SW 1271 (cell line): ENCODE measurements at regions not wholly inside any gene's neighbourhood (a gene's known extent, or its start where the extent isn't known, plus 50 kb on each side); places are given as distances from the start of the nearest gene placed in this dataset.
"Not testable (repeated sequence)": the region's sequence is repeated elsewhere in the genome, so short reads cannot be mapped to it uniquely, and the experiment has no call there.

Experiments used
- DNase-seq, 2 experiments: peaks; one replicate each; lab custom pipeline; 2025; lab: John Stamatoyannopoulos, UW

DNA sequence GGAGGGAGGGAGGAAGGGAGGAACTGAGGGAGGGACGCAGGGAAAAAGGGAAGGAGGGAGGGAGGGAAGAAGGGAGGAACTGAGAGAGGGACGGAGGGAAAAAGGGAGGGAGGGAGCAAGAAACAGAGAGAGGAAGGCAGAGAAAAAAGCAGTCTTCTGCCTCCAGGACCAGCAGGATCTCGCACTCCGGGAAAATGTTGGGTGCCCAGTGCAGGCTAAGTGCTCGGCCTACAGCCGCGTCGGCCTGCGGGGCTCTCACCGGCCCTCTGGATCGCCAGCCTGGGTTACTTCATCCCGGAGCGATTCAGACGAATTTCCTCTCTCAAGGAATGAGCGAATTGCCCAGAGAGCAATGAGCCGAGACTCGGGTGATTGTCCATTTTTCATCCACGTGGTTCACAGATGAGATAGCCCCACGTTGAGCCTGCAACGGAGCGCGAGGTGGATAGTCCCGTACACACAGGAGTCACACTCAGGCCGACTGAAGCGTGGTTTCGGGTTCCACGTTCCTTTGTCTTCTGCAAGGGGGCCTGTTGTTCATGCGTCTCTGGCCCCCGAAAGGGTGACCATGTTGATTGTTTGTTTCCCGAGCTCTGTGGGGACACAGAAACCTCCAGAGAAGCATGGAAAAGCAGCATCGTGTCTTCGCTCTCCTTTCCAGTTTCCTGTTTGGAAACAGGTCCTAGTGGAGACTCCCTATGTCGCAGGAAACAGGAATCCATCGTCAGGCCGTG lies 1937.1 kb upstream of the DEFB115 start:
- not testable (repeated sequence) for DNase-seq

DNA sequence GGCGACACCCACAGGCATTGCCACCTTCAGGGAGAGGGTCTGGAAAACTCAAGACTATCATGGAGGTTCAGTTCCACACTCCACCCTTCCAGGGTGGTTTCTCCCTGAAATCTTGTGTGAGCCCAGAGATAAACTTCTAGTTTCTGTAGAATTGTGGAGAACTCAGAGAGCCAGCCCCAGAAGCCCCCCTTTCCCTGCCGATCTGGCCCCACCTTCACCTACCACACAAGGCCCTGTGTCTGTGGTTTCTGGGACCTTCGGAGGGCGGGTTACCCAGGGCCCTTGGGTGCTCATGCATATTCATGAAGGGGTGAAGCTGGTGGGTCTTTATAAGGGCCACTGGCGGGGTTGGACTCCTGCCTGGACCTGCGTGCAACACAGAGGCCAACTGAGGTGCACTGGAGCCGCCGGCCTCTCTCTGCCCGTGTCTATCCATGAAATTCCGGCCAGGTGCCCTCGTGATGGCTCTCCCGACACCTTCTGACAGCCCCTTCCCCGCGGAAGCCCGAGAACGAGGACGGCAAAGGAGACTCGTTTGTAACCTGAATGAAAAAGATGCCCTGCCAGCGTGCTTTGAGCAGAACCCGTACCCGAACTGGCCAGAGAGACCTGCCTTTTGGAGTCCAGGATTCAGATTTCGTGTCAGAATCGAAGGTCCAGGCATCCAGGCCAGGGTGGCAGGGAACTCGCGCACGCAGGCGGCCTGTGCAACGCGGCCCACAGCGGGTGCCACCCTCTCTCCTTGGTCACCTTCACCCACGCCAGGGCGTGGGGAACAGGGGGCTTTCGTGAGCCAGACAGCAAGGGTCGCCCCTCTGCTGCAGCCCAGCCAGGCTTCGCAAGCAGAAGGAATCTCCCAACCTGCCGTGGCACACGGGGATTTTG lies 1933.6 kb upstream of the DEFB115 start:
- not testable (repeated sequence) for DNase-seq

DNA sequence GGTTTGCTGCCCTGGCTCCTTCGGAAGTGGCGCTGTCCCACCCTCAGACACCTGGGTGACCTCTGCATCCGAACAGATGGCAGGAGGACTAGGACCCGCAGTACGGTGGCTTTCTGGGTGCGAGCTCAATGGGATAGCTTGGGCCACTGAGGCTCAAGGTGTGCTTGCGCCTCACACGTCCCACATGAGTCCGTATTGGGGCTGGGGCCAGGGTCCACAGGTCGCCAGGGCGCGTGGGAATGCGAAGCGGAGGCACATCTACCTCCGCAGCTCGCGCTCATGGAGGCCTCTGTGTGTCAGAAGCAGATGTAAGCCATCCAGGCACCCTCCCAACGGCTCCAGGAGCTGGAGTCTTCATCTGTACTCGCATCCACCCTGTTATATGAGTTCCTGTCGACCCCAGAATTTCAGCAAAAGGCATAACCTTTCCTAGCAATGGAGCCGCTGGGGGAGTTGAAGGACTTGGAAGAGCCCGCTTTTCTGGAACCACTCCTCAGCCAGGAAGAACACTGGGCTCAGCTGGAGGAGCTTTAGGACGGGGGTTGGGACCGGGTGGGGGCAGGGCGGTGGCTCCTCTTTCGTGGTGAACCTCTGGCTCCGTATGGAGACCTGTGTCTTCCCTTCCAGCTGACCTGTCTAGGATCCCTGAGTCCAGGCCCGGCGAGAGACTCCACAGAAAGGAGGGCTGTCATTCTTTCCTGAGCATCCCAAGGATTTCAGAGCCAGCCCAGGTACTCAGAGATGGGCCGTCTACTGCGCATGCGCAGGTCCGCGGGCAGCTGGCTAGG lies 1932.8 kb upstream of the DEFB115 start:
- not testable (repeated sequence) for DNase-seq

DNA sequence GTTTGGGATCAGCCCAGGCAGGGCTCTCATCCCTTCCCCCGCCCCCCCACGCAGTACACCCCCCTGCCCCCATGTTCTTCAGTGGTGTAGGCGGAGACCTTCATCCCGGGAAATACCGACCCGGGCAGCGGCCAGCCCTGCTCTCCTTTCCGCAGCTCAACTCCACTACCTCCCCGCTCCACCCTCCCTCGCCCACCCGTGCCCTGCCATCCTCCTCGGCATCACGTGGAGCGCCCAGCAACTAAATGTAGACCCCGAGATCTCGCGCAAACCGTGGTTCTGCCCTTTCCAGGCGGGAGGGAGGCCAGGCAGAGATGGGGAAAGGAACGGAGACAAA lies 1932.2 kb upstream of the DEFB115 start:
- DNase-seq = no peak

DNA sequence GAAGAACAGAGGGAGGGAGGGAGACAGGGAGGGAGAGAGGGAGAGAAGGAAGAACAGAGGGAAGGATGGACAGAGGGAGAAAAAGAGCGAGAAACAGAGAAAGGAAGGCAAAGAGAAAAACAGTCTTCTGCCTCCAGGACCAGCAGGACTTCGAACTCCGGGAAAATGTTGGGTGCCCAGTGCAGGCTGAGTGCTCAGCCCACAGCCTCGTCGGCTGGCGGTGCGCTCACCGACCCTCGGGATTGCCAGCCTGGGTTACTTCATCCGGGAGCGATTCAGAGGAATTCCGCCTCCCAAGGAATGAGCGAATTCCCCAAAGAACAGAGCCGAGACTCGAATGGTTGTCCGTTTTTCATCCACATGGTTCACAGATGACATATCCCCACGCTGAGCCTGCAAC lies 1931.7 kb upstream of the DEFB115 start:
- not testable (repeated sequence) for DNase-seq

DNA sequence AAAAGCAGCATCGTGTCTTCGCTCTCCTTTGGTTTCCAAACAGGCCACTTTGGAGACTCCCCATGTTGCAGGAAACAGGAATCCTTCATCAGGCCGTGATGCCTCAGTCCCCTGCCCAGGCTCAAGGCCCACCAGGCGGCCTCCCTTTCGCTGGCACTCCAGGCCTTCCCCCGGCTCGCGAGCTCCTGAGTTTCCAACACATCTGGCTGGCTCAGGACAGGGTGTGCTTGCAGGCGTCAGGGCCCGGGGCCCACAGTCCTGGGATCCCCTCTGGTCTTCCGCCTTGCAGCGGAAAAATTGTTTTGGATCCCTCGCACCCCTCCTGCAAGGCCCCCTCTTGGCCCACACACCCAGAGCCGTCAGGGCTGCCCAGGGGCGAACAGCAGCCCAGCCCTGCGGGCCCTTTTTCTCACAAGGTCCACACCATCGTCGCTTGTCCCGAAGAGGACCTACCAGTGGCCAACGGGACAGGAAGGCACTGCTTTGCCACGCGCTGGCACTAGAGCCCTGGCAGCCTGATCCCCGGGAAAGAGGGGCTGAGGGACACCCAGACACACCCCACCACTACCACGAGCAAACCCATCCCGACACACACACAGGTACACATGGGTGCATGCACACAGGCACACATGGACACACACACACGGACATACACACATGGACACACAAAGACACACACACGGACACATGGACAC lies 1930.9 kb upstream of the DEFB115 start:
- no peak for DNase-seq

DNA sequence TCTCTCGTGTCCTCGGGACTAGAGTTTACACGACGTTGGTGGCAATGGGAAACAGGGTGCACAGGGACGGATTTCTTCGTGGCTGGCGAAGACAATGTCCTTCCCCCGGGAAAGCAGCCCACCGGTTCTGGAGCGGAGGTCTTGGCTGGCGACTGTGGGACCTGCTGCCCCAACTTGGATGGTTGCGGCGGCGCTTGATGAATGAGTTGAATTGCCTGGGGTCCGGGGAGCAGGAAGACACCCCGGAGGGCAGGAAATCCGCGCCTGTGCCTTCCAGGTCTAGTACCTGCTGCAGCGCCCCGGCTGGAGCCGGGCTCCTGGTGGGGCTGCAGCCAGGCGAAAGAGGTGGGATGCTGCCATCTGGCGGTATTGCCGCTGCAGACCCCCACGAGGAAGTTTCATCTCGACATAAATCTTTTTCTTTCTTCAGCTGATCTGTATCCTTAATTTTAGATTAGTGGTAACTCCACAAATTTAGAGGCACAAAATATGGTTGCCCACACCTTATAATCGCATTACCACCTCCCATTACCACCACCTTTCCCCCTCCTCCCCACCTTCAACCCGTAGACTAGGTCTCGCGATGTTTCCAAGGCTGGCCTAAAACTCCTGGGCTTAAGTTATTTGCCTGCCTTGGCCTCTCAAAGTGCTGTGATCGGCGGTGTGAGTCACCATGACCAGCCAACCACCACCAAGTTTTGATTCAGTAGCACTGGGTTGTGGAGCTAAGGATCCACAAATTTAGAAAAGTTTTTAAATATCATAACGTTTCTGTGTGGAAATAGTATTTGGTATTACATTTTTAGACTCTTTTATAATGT lies 1929.7 kb upstream of the DEFB115 start:
- not testable (repeated sequence) for DNase-seq

DNA sequence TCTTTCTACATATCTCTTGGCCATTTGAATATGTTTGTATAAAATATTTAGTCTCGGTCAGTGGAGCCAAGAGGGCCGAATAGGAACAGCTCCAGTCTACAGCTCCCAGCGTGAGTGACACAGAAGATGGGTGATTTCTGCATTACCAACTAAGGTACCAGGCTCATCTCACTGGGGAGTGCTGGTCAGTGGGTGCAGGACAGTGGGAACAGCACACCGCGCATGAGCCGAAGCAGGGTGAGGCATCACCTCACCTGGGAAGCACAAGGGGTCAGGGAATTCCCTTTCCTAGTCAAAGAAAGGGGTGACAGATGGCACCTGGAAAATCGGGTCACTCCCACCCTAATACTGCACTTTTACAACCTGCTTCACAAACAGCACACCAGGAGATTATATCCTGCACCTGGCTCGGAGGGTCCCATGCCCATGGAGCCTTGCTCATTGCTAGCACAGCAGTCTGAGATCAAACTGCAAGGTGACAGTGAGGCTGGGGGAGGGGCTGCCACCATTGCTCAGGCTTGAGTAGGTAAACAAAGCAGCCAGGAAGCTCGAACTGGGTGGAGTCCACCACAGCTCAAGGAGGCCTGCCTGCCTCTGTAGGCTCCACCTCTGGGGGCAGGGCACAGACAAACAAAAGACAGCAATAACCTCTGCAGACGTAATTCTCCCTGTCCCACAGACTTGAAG lies 1926.9 kb upstream of the DEFB115 start:
- DNase-seq = not testable (repeated sequence)

DNA sequence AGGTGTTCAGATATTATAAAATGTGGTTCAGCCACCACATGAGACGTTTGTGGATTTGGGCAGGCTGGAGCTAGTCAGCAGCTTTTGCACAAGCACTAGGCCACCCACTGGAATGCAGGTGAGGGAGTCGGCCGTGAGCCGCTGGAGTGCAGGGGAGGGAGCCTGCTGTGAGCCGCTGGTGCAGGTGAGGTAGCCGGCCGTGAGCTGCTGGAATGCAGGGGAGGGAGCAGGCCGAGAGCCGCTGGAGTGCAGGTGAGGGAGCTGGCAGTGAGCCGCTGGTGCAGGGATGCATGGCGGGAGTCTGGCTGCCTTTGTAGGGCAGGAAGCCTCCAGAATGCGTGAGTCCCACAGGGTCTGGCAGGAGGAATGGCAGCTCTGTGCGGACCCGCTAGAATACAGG lies 1907.6 kb upstream of the DEFB115 start:
- no peak for DNase-seq

DNA sequence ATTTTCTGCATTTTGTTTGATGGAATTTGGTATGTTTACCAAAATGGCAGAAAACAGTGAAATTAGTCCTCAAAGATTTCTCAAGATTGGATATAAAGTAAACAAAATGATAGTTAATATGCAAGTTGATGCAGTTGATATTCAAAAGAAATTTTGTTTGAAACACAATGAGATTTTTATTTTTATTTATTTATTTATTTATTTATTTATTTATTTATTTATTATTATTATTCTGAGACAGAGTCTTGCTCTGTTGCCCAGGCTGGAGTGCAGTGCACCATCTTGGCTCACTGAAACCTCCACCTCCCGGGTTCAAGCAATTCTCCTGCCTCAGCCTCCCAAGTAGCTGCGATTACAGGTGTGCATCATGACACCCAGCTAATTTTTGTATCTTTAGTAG lies 1881.5 kb upstream of the DEFB115 start:
- not testable (repeated sequence) for DNase-seq

DNA sequence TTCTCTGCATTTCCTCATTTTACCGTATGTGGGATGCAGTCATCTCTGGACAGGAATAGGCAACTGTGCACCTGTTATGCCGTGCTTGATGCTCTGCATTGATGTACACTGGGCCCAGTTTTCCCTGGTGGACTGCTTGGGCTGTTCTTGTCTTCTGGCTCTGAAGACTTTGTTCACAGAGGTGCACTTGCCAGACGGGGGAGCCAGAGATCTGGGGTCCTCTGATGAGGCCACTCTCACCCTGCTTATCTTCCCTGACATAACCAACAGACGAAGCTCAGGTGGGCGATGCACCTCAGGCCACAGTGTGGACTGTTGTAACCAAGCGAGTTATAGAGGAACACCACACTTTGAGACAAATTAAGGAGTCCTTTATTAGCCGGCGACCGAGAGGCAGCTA lies 1864.6 kb upstream of the DEFB115 start:
- DNase-seq = not testable (repeated sequence)

DNA sequence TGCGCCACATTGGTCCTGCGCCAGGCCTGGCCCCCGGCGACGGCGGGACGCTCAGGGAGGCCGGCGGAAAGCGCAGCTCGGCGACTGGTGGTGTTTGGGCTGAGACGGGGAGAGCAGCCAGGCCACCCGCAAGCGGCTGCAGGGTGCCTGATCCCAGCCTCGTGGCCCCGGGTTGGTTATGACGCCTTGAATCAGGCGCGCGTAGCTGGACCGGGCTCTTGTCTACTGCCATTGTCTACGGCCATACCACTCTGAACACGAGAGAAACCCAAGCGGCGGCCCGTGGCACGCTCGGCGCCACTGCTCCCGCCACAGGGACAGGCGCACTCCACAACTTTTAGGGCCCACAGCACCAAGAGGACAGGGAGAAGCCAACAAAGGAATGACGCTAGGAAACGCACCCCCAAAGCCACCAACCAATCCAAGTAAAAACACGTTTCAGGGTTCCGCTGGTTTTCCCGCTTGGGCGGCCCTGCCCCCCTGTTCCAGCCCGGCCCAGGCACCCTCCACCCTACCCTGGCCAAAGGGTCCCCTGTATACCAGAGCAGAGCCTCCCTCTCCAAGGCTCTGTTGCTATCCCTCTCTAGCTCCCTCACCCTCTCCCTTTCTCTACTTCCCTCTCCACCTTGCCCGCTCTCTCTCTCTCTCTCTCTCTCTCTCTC lies 1849.3 kb upstream of the DEFB115 start:
- DNase-seq = no peak

DNA sequence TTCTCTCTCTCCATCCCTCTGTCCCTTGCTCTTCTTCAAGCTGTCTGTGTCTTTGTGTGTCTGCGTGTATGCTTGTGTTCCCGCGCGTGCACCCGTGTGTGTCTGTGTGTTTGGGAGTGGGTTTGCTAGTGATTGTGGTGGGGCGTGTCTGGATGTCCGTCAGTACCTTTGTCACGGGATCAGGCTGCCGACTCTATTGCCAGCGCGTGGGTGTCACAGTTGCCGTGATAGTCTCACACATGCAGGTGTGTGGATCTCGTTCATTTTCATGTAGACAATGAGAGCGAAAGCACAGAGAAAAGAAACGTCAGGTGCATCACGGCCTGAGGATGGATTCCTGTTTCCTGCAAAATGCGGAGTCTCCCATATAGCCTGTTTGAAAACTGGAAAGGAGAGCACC lies 1848.8 kb upstream of the DEFB115 start:
- not testable (repeated sequence) for DNase-seq

DNA sequence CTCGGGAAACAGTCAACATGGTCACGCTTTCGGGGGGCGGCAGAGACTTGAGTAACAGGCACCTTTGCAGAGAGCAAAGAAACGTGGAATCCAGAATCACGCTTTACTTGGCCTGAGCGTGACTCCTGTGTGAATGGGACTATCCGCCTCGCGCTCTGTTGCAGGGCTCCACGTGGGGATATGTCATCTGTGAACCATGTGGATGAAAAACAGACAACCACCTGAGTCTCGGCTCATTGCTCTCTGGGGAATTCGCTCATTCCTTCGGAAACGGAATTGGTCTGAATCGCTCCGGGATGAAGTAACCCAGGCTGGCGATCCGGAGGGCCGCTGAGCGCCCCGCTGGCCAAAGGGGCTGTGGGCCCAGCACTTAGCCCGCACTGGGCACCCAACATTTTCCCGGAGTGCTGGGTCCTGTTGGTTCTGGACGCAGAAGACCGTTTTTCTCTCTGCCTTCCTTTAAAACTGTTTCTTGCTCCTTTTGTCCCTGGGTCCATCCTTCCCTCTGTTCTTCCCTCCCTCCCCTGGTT lies 1848.2 kb upstream of the DEFB115 start:
- DNase-seq = not testable (repeated sequence)

DNA sequence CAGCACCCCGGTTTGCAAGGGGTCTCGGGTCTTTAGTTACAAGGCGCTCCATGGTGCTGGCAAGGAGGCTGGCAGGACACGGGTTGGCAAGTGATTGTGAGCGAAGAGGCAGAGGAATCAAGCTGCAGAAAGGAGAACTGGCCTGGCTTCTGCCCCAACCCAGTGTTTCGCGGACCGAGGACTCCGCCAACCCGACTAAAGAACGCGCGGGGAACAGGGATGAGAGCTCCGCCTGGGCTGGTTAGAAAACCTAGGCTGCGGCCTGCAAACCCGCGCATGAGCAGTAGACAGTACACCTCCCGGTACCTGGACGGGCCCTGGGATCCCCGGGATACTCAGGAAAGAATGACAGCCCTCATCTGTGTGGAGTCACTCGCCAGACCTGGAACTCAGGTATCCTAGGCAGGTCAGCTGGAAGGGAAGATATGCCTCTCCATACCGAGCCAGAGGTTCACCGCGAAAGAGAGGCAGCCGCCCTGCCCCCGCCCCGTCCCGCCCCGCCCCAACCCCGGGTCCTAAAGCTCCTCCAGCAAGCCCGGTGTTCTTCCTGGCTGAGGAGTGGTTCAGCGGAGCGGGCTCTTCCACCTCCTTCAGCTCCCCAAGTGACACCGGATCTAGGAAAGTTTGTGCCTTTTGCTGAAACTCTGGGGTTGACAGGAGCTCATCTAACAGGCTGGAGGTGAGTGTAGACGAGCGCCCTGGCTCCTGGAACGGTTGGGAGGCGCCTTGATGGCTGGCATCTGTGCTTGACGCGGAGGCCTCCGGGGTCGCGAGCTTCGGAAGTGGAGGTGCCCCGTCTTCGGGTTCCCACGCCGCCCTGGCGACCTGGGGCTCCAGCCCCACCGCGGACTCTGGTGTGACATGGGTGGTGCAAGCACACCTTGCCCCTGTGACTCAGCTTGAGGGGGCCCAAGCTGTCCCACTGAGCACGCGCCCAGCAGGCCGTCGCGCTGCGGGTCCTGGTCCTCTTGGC lies 1847.3 kb upstream of the DEFB115 start:
- DNase-seq = no peak

DNA sequence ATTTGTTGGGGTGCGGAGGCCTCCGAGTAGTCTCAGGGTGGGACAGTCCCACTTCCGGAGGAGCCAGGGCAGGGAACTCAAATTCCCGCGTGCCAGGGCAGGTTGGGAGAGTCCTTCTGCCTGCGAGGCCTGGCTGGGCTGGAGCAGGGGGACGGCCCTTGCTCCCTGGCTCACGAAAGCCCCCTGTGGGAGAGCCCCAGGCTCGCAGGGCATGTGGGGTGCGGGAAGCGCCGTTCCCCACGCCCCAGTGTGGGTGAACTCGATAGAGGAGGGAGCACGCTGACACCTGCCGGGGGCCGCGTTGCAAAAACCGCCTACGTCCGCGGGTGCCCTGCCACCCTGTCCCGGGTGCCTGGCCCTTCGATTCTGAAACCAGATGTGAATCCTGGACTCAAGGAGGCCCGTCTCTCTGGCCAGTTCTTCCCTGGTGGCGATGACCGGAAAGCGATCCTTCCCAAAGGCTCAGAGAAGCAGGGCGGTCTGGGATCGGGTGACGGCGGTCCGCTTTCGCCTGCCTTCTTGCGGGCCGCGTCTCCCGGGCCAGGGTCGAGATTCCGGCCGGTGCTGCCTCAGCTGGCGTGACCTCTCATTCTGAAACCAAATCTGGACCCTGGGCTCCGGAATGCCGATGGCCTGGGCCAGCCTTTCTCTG lies 1846.5 kb upstream of the DEFB115 start:
- DNase-seq = no peak

DNA sequence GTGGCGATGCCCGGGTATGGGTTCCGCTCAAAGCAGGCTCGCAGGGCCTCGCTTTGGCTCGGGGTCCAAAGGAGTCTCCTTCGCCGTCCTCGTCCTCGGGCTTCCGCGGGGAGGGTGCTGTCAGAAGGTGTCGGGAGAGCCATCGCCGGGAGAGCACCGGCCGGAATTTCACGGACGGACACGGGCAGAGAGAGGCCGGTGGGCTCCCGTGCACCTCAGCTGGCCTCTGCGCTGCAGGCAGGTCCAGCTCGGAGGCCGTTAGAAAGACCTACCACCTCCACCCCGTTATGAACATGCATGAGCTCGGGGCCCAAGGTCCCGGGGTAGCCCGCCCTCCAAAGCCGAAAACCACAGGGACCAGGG lies 1846.0 kb upstream of the DEFB115 start:
- DNase-seq = not testable (repeated sequence)

DNA sequence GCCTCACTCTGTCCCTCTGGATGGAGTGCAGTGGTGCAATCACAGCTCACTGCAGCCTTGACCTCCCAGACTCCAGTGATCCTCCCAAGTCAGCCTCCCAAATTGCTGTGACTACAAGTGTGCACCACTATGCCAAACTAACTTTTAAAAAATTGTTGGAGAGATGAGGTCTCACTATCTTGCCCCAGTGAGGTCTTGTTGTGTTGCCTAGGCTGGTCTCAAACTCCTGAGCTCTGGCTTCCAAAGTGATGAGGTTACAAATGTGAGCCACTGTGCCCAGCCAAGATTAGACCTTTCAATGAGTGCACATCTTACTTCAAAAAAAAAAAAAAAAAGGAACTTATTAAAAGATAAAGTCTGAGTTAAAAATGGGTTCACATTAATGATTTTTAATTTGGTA lies 1838.1 kb upstream of the DEFB115 start:
- DNase-seq = no peak
